GM12865 (cell line): ENCODE measurements at regions not wholly inside any gene's neighbourhood (a gene's known extent, or its start where the extent isn't known, plus 50 kb on each side); places are given as distances from the start of the nearest gene placed in this dataset.

Source experiments
- DNase-seq: peaks from one replicate; pipeline ENCODE4 v3.0.0; 2010; ENCODE audit warnings: low read depth
- H3K4me3 ChIP-seq: 2 replicates; pipeline ENCODE4 v1.5.1; 2011; ENCODE audit warnings: mild to moderate bottlenecking, low read depth, low read length, control low read depth
- CTCF ChIP-seq: IDR thresholded peaks from 2 replicates; pipeline ENCODE4 v1.5.1; 2011; ENCODE audit warnings: low read length, control low read depth, low read depth, inconsistent platforms; ENCODE audit not compliant: insufficient read depth; ENCODE audit errors: missing control alignments

- no peak for DNase-seq
- H3K4me3 ChIP-seq: no peak overlapping the region
- no peak for TF ChIP-seq CTCF
These were observed 114.9 kb upstream of the FBXL7 start for GRCh38 chr5:15385037-15385436.

- no peak for DNase-seq
- no peak for TF ChIP-seq CTCF
- no peak overlapping the region for H3K4me3 ChIP-seq
These were observed 115.4 kb upstream of the FBXL7 start for GRCh38 chr5:15384581-15384980.

- no peak overlapping the region for H3K4me3 ChIP-seq
- TF ChIP-seq CTCF: no peak
- no peak for DNase-seq
These were observed 115.8 kb upstream of the FBXL7 start for GRCh38 chr5:15384176-15384575.

GRCh38 chr5:15383469-15383868 lies 116.5 kb upstream of the FBXL7 start:
- no peak for DNase-seq
- no peak overlapping the region for H3K4me3 ChIP-seq
- peak; percentile 18 for TF ChIP-seq CTCF

GRCh38 chr5:15383021-15383420 lies 117.0 kb upstream of the FBXL7 start:
- no peak overlapping the region for H3K4me3 ChIP-seq
- no peak for TF ChIP-seq CTCF
- DNase-seq: no peak

- DNase-seq: no peak
- TF ChIP-seq CTCF: no peak
- H3K4me3 ChIP-seq: no peak overlapping the region
These were observed 122.2 kb upstream of the FBXL7 start for GRCh38 chr5:15377573-15378340.

GRCh38 chr5:15376803-15377202 lies 123.2 kb upstream of the FBXL7 start:
- no peak overlapping the region for H3K4me3 ChIP-seq
- DNase-seq: no peak
- TF ChIP-seq CTCF: no peak
